ENCODE measurements at regions not wholly inside any gene's neighbourhood (a gene's known extent, or its start where the extent isn't known, plus 50 kb on each side); places are given as distances from the start of the nearest gene placed in this dataset.
"Not testable (repeated sequence)": the region's sequence is repeated elsewhere in the genome, so short reads cannot be mapped to it uniquely, and the experiment has no call there.

- intact Hi-C loops (cut with DNase I): no loop called here
- Histone ChIP-seq H3K4me3 (no peak overlapping the region), H3K9me3 (no peaks in the 10 kb centered on the region), H3K27me3 (no peaks in the 10 kb centered on the region), H3K36me3 (no peaks in the 10 kb centered on the region), H3K27ac (no peak overlapping the region), H3K4me1 (no peaks in the 10 kb centered on the region)
- no peak for ATAC-seq
- DNase-seq: no peak
- TF ChIP-seq CTCF (IDR thresholded peaks at IDR 0.05): peak; percentile 31
These were observed 66.7 kb upstream of the DNAJC10 start for GRCh38 chr2:182649316-182649715.

GRCh38 chr2:182650704-182651103 is 65.4 kb upstream of the DNAJC10 start:
- ATAC-seq (peak; percentile 48), DNase-seq (no peak)
- H3K36me3 ChIP-seq: no peaks in the 10 kb centered on the region
- intact Hi-C loops (cut with DNase I): loop anchor here (5.0 kb wide), 1 partner anchor 463 kb away; no protein-coding TSS in a partner anchor
- H3K27me3 ChIP-seq: no peaks in the 10 kb centered on the region
- no peaks in the 10 kb centered on the region for H3K9me3 ChIP-seq
- peak; percentile 60 for TF ChIP-seq CTCF (IDR thresholded peaks at IDR 0.05)
- H3K27ac ChIP-seq: no peak overlapping the region
- H3K4me1 ChIP-seq: no peaks in the 10 kb centered on the region
- H3K4me3 ChIP-seq: no peak overlapping the region

GRCh38 chr2:182652326-182652725 is 63.7 kb upstream of the DNAJC10 start:
- H3K27me3 ChIP-seq: no peaks in the 10 kb centered on the region
- H3K27ac ChIP-seq: no peak overlapping the region
- TF ChIP-seq CTCF (IDR thresholded peaks at IDR 0.05): no peak
- no peak overlapping the region for H3K4me3 ChIP-seq
- DNase-seq (no peak), ATAC-seq (no peak)
- no peaks in the 10 kb centered on the region for H3K4me1 ChIP-seq
- intact Hi-C loops (cut with DNase I): loop anchor here (5.0 kb wide), 1 partner anchor 465 kb away; no protein-coding TSS in a partner anchor
- no peaks in the 10 kb centered on the region for H3K36me3 ChIP-seq
- no peaks in the 10 kb centered on the region for H3K9me3 ChIP-seq

- H3K27ac ChIP-seq: no peak overlapping the region
- DNase-seq (no peak), ATAC-seq (no peak)
- intact Hi-C loops (cut with DNase I): no loop called here
- H3K4me1 ChIP-seq: no peaks in the 10 kb centered on the region
- H3K36me3 ChIP-seq: no peaks in the 10 kb centered on the region
- no peaks in the 10 kb centered on the region for H3K9me3 ChIP-seq
- H3K4me3 ChIP-seq: no peak overlapping the region
- TF ChIP-seq CTCF (IDR thresholded peaks at IDR 0.05): no peak
- H3K27me3 ChIP-seq: peaks cover 5% of the 10 kb centered on the region
These were observed 60.3 kb upstream of the DNAJC10 start for GRCh38 chr2:182655750-182656149.

GRCh38 chr2:182664212-182664611 is 51.8 kb upstream of the DNAJC10 start:
- Histone ChIP-seq H3K27ac (no peak overlapping the region), H3K4me1 (no peaks in the 10 kb centered on the region), H3K4me3 (no peak overlapping the region), H3K9me3 (no peaks in the 10 kb centered on the region), H3K36me3 (no peaks in the 10 kb centered on the region), H3K27me3 (no peaks in the 10 kb centered on the region)
- no peak for ATAC-seq
- no peak for DNase-seq
- TF ChIP-seq CTCF (IDR thresholded peaks at IDR 0.05): no peak
- intact Hi-C loops (cut with DNase I): no loop called here

- H3K27me3 ChIP-seq; DNase-seq; ATAC-seq; H3K27ac ChIP-seq; H3K36me3 ChIP-seq; H3K4me1 ChIP-seq; intact Hi-C loops (cut with DNase I); H3K9me3 ChIP-seq; H3K4me3 ChIP-seq: not testable (repeated sequence)
These were observed 50.6 kb upstream of the DNAJC10 start for GRCh38 chr2:182665500-182665899.

All from upper lobe of right lung (tissue), 1 donor.